DOHH2 (cell line): ENCODE measurements at regions not wholly inside any gene's neighbourhood (a gene's known extent, or its start where the extent isn't known, plus 50 kb on each side); places are given as distances from the start of the nearest gene placed in this dataset.

Experiments
- EZH2phosphoT487 ChIP-seq: fragments of 200-600 bp; sonication (generic); IDR thresholded peaks from 2 replicates; pipeline ENCODE4 v1.6.1; 2017; ENCODE audit warnings: borderline replicate concordance, mild to moderate bottlenecking, antibody characterized with exemption, low read length, moderate library complexity, mixed read lengths
- TF ChIP-seq, protein P1 (sequence below): fragments of 200-600 bp; sonication (generic); IDR thresholded peaks from one replicate; pipeline ENCODE4 v1.5.1; 2014; ENCODE audit warnings: antibody characterized with exemption, mild to moderate bottlenecking, low read depth, low read length; ENCODE audit not compliant: poor library complexity, severe bottlenecking

DNA sequence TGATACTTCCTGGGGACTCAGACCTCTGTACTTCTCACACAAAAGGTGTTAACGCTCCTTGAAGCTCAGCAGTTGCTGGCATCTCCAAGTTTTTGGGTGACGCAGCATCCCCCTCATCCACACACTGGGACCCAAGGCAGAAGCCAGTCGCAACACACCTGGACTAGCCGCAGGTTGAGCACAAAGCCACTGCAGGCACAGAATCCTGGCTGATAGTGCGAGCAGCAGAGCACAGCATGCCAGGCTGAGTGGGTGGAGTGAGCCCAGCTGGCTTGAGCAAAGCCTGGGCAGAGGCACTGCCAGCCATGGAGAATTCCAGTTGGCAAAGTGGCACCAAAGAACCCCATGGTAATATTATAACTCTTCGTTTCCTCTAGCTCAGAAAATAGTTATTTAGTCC is 873.2 kb upstream of the NDST4 start:
- TF ChIP-seq, protein P1, sequence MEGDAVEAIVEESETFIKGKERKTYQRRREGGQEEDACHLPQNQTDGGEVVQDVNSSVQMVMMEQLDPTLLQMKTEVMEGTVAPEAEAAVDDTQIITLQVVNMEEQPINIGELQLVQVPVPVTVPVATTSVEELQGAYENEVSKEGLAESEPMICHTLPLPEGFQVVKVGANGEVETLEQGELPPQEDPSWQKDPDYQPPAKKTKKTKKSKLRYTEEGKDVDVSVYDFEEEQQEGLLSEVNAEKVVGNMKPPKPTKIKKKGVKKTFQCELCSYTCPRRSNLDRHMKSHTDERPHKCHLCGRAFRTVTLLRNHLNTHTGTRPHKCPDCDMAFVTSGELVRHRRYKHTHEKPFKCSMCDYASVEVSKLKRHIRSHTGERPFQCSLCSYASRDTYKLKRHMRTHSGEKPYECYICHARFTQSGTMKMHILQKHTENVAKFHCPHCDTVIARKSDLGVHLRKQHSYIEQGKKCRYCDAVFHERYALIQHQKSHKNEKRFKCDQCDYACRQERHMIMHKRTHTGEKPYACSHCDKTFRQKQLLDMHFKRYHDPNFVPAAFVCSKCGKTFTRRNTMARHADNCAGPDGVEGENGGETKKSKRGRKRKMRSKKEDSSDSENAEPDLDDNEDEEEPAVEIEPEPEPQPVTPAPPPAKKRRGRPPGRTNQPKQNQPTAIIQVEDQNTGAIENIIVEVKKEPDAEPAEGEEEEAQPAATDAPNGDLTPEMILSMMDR, result no peak
- TF ChIP-seq EZH2phosphoT487, result no peak
